ENCODE measurements at regions not wholly inside any gene's neighbourhood (a gene's known extent, or its start where the extent isn't known, plus 50 kb on each side); places are given as distances from the start of the nearest gene placed in this dataset.

DNA sequence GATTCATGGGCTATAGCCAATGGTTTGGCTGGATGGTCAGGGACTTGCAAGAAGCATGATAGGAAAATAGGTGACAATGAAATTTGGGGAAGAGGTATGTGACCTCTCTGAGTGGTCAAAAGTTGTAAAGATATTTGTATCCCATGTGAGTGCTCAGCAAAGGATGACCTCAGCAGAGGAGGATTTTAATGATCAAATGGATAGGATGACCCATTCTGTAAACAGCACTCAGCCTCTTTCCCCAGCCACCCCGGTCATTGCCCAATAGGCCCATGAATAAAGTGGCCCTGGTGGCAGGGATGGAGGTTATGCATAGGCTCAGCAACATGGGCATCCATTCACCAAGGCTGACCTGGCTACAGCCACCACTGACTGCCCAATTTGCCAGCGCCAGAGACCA lies 138.4 kb upstream of the SPDL1 start:
- TF ChIP-seq, protein P1, sequence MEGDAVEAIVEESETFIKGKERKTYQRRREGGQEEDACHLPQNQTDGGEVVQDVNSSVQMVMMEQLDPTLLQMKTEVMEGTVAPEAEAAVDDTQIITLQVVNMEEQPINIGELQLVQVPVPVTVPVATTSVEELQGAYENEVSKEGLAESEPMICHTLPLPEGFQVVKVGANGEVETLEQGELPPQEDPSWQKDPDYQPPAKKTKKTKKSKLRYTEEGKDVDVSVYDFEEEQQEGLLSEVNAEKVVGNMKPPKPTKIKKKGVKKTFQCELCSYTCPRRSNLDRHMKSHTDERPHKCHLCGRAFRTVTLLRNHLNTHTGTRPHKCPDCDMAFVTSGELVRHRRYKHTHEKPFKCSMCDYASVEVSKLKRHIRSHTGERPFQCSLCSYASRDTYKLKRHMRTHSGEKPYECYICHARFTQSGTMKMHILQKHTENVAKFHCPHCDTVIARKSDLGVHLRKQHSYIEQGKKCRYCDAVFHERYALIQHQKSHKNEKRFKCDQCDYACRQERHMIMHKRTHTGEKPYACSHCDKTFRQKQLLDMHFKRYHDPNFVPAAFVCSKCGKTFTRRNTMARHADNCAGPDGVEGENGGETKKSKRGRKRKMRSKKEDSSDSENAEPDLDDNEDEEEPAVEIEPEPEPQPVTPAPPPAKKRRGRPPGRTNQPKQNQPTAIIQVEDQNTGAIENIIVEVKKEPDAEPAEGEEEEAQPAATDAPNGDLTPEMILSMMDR (IDR thresholded peaks at IDR 0.05) = no peak
- no peak for TF ChIP-seq SP1 (CRISPR knock-in tag; conservative IDR thresholded peaks at IDR 0.05)

Measured in WTC11 (cell line).